ENCODE measurements at regions not wholly inside any gene's neighbourhood (a gene's known extent, or its start where the extent isn't known, plus 50 kb on each side); places are given as distances from the start of the nearest gene placed in this dataset.

DNA sequence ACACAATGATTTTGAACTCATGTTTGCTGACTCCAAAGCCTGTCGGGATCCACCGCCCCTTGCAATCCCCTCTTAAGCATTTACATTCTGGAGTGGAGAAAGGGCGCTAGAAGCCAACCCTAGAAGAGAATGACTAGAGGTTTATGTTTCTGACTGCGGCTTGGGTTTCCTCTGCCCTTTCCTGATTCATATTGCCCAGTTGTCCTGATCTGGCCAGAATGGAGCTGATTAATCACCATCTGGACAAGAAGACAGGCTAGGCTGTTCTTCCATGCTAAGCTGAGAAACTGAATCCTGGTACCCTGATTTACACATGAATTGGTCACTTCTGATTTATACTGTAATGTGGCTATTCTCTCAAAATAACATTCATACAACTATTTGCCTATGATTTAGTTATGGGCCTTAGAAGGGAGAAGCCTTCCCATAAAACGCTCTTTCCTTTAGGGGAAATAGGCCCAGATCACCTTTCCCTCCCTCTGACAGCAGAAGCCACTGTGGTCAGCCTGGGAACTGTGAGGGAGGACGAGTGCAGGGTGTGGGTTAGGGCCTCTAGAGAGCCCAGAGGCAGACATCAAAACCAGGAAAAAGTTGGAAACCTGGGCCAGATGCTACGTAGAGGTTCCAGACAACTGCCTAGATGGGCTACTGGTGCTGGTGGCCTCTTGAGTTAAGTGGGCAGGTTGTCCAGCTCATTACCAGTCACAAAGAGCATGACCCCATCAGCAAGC is 199.2 kb upstream of the PRDM1 start:
- no peak for DNase-seq
- Histone ChIP-seq H3K27me3 (ENCODE audit: control insufficient read depth, insufficient read depth) (no peaks in the 10 kb centered on the region), H3K27ac (ENCODE audit: low read length) (no peak overlapping the region), H3K4me3 (ENCODE audit: low read length) (no peak overlapping the region), H3K4me1 (ENCODE audit: control insufficient read depth, insufficient read depth, low read length) (no peaks in the 10 kb centered on the region), H3K9me3 (ENCODE audit: control insufficient read depth, low read length) (no peaks in the 10 kb centered on the region)
- intact Hi-C loops (cut with DNase I), result no loop called here
- WGBS, result 90% methylated on average over 7 of the region's 7 CpGs
- no peak for ATAC-seq

DNA sequence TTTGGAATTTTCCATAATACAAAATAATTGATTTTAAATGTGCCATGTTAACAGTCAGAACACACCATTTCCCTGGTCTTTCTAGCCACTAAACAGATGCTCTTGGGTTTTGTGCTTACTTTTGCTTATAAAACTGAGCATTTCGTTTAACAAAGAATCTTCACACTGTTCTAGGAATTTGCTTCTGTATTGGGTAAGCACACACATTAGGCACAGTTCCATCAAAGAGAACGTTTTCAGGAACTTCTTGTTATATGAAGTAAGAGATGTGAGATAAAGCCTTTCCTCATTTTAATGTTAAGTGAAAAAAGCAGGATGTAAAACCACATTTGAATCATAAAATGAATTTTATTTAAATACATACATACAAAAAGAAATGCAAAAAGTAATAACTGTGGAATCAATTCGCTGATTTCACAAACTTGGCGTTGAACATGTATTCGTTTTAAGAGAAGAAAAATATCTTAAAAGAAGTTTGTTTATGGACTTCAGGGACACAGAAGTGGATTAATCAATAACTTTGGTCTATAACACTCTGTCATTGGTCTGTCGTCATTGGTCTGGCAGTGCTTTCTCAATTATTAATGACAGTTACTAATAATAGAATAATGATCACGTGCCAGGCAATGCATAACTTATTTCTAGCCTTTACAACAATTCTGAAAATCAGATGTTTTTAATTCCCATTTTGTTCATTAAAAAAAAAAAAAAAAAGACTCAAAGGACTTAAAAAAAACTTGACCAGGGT is 199.9 kb upstream of the PRDM1 start:
- no peak for ATAC-seq
- intact Hi-C loops (cut with DNase I), result no loop called here
- Histone ChIP-seq H3K27me3 (ENCODE audit: control insufficient read depth, insufficient read depth) (no peaks in the 10 kb centered on the region), H3K4me1 (ENCODE audit: control insufficient read depth, insufficient read depth, low read length) (no peaks in the 10 kb centered on the region), H3K4me3 (ENCODE audit: low read length) (no peak overlapping the region), H3K27ac (ENCODE audit: low read length) (no peak overlapping the region), H3K9me3 (ENCODE audit: control insufficient read depth, low read length) (no peaks in the 10 kb centered on the region)
- DNase-seq, result no peak
- 61% methylated on average over 7 of the region's 7 CpGs for WGBS

DNA sequence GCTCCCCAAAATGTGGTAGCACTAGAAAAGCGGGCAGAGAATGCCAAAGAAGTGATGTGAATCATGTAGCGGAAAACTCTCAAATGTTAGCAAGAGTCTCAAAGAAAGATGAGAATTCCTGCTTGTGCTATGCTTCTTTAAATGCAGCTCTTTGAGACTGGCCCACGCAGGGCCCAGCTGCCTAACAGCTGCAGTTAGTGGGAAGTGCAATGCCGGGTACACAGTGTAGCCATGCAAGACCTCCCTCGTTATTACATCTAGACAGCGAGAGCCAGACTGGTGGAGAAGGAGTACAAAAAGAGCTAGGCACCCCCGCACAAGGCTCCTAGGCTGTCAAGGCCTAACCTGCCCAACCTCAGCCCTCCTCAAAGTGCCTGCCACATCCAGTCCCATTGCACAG is 201.7 kb upstream of the PRDM1 start:
- no peak overlapping the region for H3K27ac ChIP-seq (ENCODE audit: low read length)
- no peaks in the 10 kb centered on the region for H3K27me3 ChIP-seq (ENCODE audit: control insufficient read depth, insufficient read depth)
- intact Hi-C loops (cut with DNase I), result no loop called here
- peak in 1 of 3 donors; percentile 40 for DNase-seq
- no peak for ATAC-seq
- WGBS, result 79% methylated on average over 7 of the region's 7 CpGs
- no peaks in the 10 kb centered on the region for H3K9me3 ChIP-seq (ENCODE audit: control insufficient read depth, low read length)
- no peak overlapping the region for H3K4me3 ChIP-seq (ENCODE audit: low read length)
- H3K4me1 ChIP-seq (ENCODE audit: control insufficient read depth, insufficient read depth, low read length), result no peaks in the 10 kb centered on the region

DNA sequence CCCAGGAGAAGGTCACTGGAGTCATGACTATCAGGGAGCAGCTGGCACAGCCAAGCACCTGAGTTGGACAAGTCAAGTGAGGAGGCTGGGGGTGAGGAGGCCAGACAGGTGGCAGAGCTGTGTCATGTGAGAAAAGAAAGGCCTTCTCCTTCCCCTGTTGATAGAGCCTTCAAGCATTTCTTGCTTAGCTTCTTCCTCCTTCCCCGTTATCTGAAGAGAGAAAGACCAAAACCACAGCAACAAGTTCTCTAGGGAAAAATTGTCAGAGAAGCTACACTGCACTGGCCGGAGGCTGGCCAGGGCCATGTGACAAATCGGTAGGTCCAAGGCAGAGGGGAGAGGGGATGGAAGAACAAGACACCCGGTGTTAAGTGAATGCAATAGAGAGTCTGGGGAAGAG is 202.1 kb upstream of the PRDM1 start:
- DNase-seq, result no peak
- WGBS, result 75% methylated on average over 4 of the region's 4 CpGs
- H3K27ac ChIP-seq (ENCODE audit: low read length), result no peak overlapping the region

DNA sequence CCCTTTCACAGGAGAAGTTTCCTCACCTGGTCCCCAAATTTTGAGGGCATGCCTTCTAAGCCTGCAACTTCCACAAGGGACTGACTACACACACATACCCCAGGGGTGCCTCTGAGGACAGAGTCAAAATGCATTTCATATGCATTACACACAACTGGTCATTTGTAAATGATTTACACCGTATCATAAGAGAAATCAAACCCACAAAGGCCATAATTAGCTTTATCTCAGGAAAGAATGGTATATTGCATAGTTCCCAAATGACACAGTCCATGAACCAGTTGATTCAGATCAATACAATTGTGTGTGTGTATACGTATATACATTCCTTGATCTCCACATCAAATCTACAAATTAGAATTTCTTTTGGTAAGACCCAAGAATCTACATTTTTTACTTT is 203.3 kb upstream of the PRDM1 start:
- no peaks in the 10 kb centered on the region for H3K27me3 ChIP-seq (ENCODE audit: control insufficient read depth, insufficient read depth)
- intact Hi-C loops (cut with DNase I), result no loop called here

More for the DNA sequence above, 202.1 kb upstream of the PRDM1 start:
- ATAC-seq, result no peak
- intact Hi-C loops (cut with DNase I), result no loop called here
- no peaks in the 10 kb centered on the region for H3K4me1 ChIP-seq (ENCODE audit: control insufficient read depth, insufficient read depth, low read length)
- H3K4me3 ChIP-seq (ENCODE audit: low read length), result no peak overlapping the region
- H3K27me3 ChIP-seq (ENCODE audit: control insufficient read depth, insufficient read depth), result no peaks in the 10 kb centered on the region
- H3K9me3 ChIP-seq (ENCODE audit: control insufficient read depth, low read length), result no peaks in the 10 kb centered on the region

DNA sequence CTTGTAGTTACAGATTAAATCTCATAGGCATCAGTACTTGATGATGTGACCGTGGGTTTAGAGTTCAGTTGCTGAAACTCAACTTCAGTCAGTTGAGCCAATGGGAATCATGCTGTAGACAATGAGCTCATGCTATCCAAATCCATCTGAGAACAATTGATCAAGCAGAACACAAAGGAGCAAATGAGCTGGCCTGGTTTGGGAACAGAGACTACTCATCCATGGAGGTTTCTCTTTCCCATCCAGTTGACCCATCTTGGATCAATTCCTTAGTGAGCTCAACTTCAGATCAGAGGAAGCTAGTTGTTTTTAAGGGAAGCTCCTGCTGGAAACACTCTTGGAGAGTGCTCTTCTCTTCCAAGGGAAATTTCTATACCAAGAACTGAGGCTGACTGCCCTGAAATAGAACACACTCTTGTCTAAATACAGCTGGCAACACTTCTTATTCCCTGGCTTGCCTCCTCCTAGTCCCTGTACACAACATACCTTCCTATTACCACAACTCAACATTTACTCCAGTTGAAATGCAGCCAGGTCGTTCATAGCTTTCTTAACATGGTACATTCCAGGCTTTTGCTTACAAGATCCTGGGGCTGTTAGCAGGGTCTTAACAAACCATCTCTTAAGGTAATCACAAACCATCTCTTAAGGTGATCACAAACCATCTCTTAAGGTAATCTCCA is 203.9 kb upstream of the PRDM1 start:
- ATAC-seq (no peak), DNase-seq (no peak)
- intact Hi-C loops (cut with DNase I), result no loop called here
- no peaks in the 10 kb centered on the region for H3K4me1 ChIP-seq (ENCODE audit: control insufficient read depth, insufficient read depth, low read length)
- no peak overlapping the region for H3K4me3 ChIP-seq (ENCODE audit: low read length)
- 81% methylated on average over 2 of the region's 2 CpGs for WGBS
- no peak overlapping the region for H3K27ac ChIP-seq (ENCODE audit: low read length)
- no peaks in the 10 kb centered on the region for H3K27me3 ChIP-seq (ENCODE audit: control insufficient read depth, insufficient read depth)
- H3K9me3 ChIP-seq (ENCODE audit: control insufficient read depth, low read length), result no peaks in the 10 kb centered on the region

More for the DNA sequence above, 203.3 kb upstream of the PRDM1 start:
- ATAC-seq, result no peak
- WGBS, result 90% methylated on average over 2 of the region's 2 CpGs
- Histone ChIP-seq H3K4me1 (ENCODE audit: control insufficient read depth, insufficient read depth, low read length) (no peaks in the 10 kb centered on the region), H3K9me3 (ENCODE audit: control insufficient read depth, low read length) (no peaks in the 10 kb centered on the region), H3K4me3 (ENCODE audit: low read length) (no peak overlapping the region), H3K27ac (ENCODE audit: low read length) (no peak overlapping the region)
- DNase-seq, result no peak

DNA sequence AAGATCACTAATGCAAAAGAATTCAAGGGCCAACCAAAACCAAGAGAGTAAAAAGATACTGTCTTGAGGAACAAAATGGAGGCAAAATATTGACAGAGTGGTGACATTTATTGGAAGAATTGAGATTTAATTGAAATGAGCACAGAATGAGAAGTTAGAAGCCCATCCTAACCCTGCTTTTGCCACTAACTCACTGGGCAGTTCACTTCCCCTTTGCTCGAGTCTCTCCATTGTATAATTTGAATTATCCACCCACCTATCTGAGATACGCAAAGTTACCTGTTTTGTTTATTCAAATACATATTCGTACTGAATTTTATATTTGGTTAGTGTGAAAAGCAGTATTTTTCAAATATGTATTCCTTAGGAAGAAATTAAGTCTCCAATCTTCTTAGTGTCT is 204.5 kb upstream of the PRDM1 start:
- H3K4me1 ChIP-seq (ENCODE audit: control insufficient read depth, insufficient read depth, low read length), result no peaks in the 10 kb centered on the region
- WGBS, result 90% methylated on average over 3 of the region's 3 CpGs
- no peak overlapping the region for H3K4me3 ChIP-seq (ENCODE audit: low read length)
- H3K27ac ChIP-seq (ENCODE audit: low read length), result no peak overlapping the region
- intact Hi-C loops (cut with DNase I), result no loop called here
- no peaks in the 10 kb centered on the region for H3K9me3 ChIP-seq (ENCODE audit: control insufficient read depth, low read length)
- no peaks in the 10 kb centered on the region for H3K27me3 ChIP-seq (ENCODE audit: control insufficient read depth, insufficient read depth)
- DNase-seq (no peak), ATAC-seq (no peak)

DNA sequence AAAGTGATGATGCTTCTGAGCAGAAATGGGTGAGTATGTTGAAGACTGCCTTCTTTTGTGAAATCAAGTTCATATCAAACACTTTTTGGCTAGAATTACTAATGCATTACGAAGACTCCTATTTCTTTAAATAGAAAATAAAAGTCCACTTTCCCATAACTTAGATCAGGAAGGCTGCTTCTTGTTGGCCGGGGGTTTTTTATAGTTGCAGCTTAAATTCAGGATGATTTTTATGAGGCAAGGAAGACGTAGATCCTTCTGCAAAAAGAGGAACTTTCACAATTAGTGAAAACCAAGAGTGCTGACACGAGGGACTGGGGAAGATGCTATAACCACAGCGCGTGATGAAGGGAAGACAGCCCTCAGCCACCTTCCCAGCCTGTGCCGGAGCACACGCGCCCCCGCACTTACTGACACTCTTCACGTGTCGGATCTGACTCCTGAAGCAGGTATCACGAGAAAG is 206.1 kb upstream of the PRDM1 start:
- no peak overlapping the region for H3K27ac ChIP-seq (ENCODE audit: low read length)
- intact Hi-C loops (cut with DNase I), result no loop called here
- WGBS, result 58% methylated on average over 13 of the region's 13 CpGs
- no peak overlapping the region for H3K4me3 ChIP-seq (ENCODE audit: low read length)
- peak in 1 of 3 donors; percentile 43 for DNase-seq
- H3K27me3 ChIP-seq (ENCODE audit: control insufficient read depth, insufficient read depth), result no peaks in the 10 kb centered on the region
- no peaks in the 10 kb centered on the region for H3K4me1 ChIP-seq (ENCODE audit: control insufficient read depth, insufficient read depth, low read length)
- H3K9me3 ChIP-seq (ENCODE audit: control insufficient read depth, low read length), result no peaks in the 10 kb centered on the region
- ATAC-seq, result peak in 1 of 2 donors; percentile 58

DNA sequence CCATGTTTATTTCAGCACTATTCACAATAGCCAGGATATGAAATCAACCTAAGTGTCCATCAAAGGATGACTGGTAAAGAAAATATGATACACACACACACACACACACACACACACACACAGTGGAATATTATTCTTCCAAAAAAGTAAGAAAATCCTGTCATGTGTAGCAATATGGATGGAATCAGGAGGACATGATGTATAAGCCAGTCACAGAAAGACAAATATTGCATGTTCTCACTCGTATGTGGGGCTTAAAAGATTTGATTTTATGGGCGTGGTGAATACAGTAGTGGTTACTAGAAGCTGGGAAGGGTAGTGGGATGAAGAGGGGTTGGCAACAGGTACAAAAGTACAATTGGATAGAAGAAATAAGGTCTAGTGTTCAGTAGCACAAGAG is 207.0 kb upstream of the PRDM1 start:
- WGBS, result 82% methylated on average over 2 of the region's 2 CpGs
- intact Hi-C loops (cut with DNase I), result no loop called here
- DNase-seq, result no peak
- H3K4me3 ChIP-seq (ENCODE audit: low read length), result no peak overlapping the region
- H3K27ac ChIP-seq (ENCODE audit: low read length), result no peak overlapping the region
- no peaks in the 10 kb centered on the region for H3K4me1 ChIP-seq (ENCODE audit: control insufficient read depth, insufficient read depth, low read length)
- no peaks in the 10 kb centered on the region for H3K9me3 ChIP-seq (ENCODE audit: control insufficient read depth, low read length)
- H3K27me3 ChIP-seq (ENCODE audit: control insufficient read depth, insufficient read depth), result no peaks in the 10 kb centered on the region
- no peak for ATAC-seq

DNA sequence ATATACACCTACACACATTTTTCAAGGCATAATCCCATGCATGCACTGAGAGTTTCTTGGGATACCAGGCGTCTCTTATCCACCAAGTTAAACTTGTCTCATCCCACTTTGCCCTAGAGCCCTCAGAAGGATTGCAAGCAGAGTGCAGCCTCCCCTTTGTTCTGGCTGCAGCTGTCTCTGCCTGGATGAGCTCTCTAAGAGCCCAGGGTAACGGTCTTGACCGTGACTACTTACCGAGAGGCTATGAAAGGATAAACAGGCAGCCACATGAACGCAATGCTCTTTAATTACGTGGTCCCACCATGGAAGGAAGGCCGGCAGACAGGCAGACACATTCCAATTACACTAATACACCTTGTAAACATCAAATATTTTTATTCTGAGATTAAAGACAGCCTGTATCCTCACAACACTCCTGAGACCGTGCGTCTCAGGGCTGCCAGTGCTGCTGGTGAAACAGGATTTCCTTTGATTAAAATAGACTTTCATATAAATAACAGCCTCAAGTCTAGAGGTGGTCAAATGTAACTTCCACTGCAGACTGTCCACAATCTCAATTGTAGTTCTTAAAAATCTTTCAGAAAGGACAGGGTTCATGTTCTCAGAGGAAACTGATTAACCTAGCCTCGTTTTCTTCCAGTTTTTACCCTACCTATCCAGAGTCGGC is 210.0 kb upstream of the PRDM1 start:
- ATAC-seq, result no peak
- no peak overlapping the region for H3K27ac ChIP-seq (ENCODE audit: low read length)
- DNase-seq, result no peak
- intact Hi-C loops (cut with DNase I), result no loop called here
- no peaks in the 10 kb centered on the region for H3K4me1 ChIP-seq (ENCODE audit: control insufficient read depth, insufficient read depth, low read length)
- WGBS, result 38% methylated on average over 11 of the region's 11 CpGs
- no peaks in the 10 kb centered on the region for H3K9me3 ChIP-seq (ENCODE audit: control insufficient read depth, low read length)
- H3K4me3 ChIP-seq (ENCODE audit: low read length), result no peak overlapping the region
- H3K27me3 ChIP-seq (ENCODE audit: control insufficient read depth, insufficient read depth), result no peaks in the 10 kb centered on the region

Measured in right cardiac atrium (tissue), 5 donors.